GM12878 (cell line): ENCODE measurements at regions not wholly inside any gene's neighbourhood (a gene's known extent, or its start where the extent isn't known, plus 50 kb on each side); places are given as distances from the start of the nearest gene placed in this dataset.

Experiments used
- BCL3 ChIP-seq: IDR thresholded peaks from 2 replicates; pipeline ENCODE4 v1.6.1; 2011; ENCODE audit warnings: borderline replicate concordance, low read depth, mild to moderate bottlenecking, moderate library complexity, low read length; ENCODE audit not compliant: insufficient read depth, poor library complexity, severe bottlenecking
- BHLHE40 ChIP-seq, 2 experiments: fragments of 450-650 bp in 1 of 2; IDR thresholded peaks; 2 replicates each; pipeline ENCODE4 v1.6.1; 2011 to 2017; ENCODE audit warnings: low read depth in 2 of 2, borderline replicate concordance in 1 of 2, improper control_type of control experiment in 1 of 2, low read length in 1 of 2, mild to moderate bottlenecking in 1 of 2
- CBFB ChIP-seq: IDR thresholded peaks from 2 replicates; pipeline ENCODE4 v1.6.1; 2016; ENCODE audit warnings: antibody characterized with exemption, low read depth
- CEBPB ChIP-seq, 2 experiments: fragments of 150-350 bp in 1 of 2; IDR thresholded peaks; 2 replicates each; pipeline ENCODE4 v1.6.1; 2012 to 2014; ENCODE audit warnings: low read depth in 2 of 2, low read length in 2 of 2, borderline replicate concordance in 1 of 2, inconsistent platforms in 1 of 2
- ELK1 ChIP-seq: IDR thresholded peaks from 2 replicates; pipeline ENCODE4 v1.6.1; 2012; ENCODE audit warnings: low read depth, low read length, improper control_type of control experiment
- FOXK2 ChIP-seq: fragments of 450-650 bp; IDR thresholded peaks from 2 replicates; pipeline ENCODE4 v1.6.1; 2017; ENCODE audit warnings: mild to moderate bottlenecking, moderate library complexity
- FOXM1 ChIP-seq: IDR thresholded peaks from 2 replicates; pipeline ENCODE4 v1.6.1; 2012; ENCODE audit warnings: low read depth, mild to moderate bottlenecking, inconsistent platforms, low read length, moderate library complexity
- HDGF ChIP-seq: fragments of 450-650 bp; IDR thresholded peaks from 2 replicates; pipeline ENCODE4 v1.6.1; 2016; ENCODE audit warnings: antibody characterized with exemption
- IRF4 ChIP-seq: IDR thresholded peaks from 2 replicates; pipeline ENCODE4 v1.6.1; 2011; ENCODE audit warnings: low read depth, low read length
- JUNB ChIP-seq: IDR thresholded peaks from 2 replicates; pipeline ENCODE4 v1.6.1; 2016; ENCODE audit warnings: antibody characterized with exemption, mild to moderate bottlenecking
- MXI1 ChIP-seq: fragments of 150-350 bp; IDR thresholded peaks from 2 replicates; pipeline ENCODE4 v1.6.1; 2011; ENCODE audit warnings: low read depth, mild to moderate bottlenecking, inconsistent platforms, low read length, improper control_type of control experiment
- NFIC ChIP-seq: IDR thresholded peaks from 2 replicates; pipeline ENCODE4 v1.6.1; 2012; ENCODE audit warnings: low read depth, mild to moderate bottlenecking, inconsistent platforms, low read length, moderate library complexity
- NFYA ChIP-seq: IDR thresholded peaks from 2 replicates; pipeline ENCODE4 v1.6.1; 2011; ENCODE audit warnings: low read depth, mild to moderate bottlenecking, low read length, improper control_type of control experiment, borderline replicate concordance
- NFYB ChIP-seq: IDR thresholded peaks from 2 replicates; pipeline ENCODE4 v1.6.1; 2011; ENCODE audit warnings: low read depth, mild to moderate bottlenecking, low read length, improper control_type of control experiment, moderate library complexity; ENCODE audit not compliant: insufficient read depth
- NR2F1 ChIP-seq: fragments of 450-650 bp; conservative IDR thresholded peaks from 2 replicates; pipeline ENCODE4 v1.6.1; 2017; ENCODE audit warnings: mild to moderate bottlenecking
- NRF1 ChIP-seq: conservative IDR thresholded peaks from 2 replicates; pipeline ENCODE4 v1.6.1; 2011; ENCODE audit warnings: mild to moderate bottlenecking, low read depth, low read length, improper control_type of control experiment
- POLR2AphosphoS2 ChIP-seq: IDR thresholded peaks from 2 replicates; pipeline ENCODE4 v1.6.1; 2011; ENCODE audit warnings: low read depth, mild to moderate bottlenecking, low read length, improper control_type of control experiment, moderate library complexity
- RAD21 ChIP-seq: IDR thresholded peaks from 2 replicates; pipeline ENCODE4 v1.6.1; 2011; ENCODE audit warnings: mild to moderate bottlenecking, low read depth, low read length, moderate library complexity; ENCODE audit not compliant: insufficient read depth
- RBBP5 ChIP-seq: fragments of 200-600 bp; sonication (generic); conservative IDR thresholded peaks from 2 replicates; pipeline ENCODE4 v1.6.1; 2016
- SMARCA5 ChIP-seq: fragments of 450-650 bp; IDR thresholded peaks from 2 replicates; pipeline ENCODE4 v1.6.1; 2017; ENCODE audit warnings: mild to moderate bottlenecking
- STAT1 ChIP-seq: fragments of 450-650 bp; conservative IDR thresholded peaks from 2 replicates; pipeline ENCODE4 v1.6.1; 2014; ENCODE audit warnings: antibody characterized with exemption, mild to moderate bottlenecking
- TBL1XR1 ChIP-seq: IDR thresholded peaks from 2 replicates; pipeline ENCODE4 v1.6.1; 2012; ENCODE audit warnings: low read depth, low read length, improper control_type of control experiment
- TCF7 ChIP-seq: IDR thresholded peaks from 2 replicates; pipeline ENCODE4 v1.6.1; 2014; ENCODE audit warnings: antibody characterized with exemption, borderline replicate concordance
- YY1 ChIP-seq: IDR thresholded peaks from 2 replicates; pipeline ENCODE4 v1.6.1; 2011; ENCODE audit warnings: low read depth, mild to moderate bottlenecking, low read length
- ZZZ3 ChIP-seq: IDR thresholded peaks from 2 replicates; pipeline ENCODE4 v1.6.1; 2011; ENCODE audit warnings: low read depth; ENCODE audit not compliant: control insufficient read depth, insufficient read length
- TF ChIP-seq, protein P1 (sequence below): fragments of 450-650 bp; conservative IDR thresholded peaks from 2 replicates; pipeline ENCODE4 v1.6.1; 2017; ENCODE audit warnings: mild to moderate bottlenecking, moderate library complexity
- TF ChIP-seq, protein P2 (sequence below): IDR thresholded peaks from 2 replicates; pipeline ENCODE4 v1.6.1; 2012; ENCODE audit warnings: low read length, inconsistent platforms

DNA sequence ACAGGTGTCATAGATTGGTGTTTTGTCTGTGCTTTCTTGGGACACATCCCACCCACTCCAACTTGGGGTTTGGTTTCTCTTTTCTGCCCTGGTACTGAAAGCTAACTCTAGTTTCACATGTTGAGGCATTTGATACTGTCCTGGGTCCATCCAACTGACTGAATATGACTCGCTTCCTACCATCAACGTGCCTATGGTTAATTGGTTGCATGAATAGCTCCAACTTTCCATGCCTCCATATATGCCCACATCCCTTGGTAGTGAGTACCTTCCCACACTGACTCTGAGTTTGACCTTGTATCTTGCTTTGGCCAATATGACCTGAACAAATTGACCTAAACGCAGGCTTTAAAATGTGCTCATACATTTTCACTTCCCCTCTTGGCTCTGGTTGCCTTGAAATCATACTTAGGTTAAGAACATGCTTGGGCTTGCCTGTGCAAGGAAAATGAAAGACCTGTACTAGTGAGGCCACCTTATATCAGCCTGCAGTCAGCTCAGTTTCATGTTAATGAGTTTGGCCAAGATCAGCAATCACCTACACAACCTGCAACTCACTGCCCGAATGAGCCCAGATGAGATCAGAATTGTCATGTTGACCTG, 81.0 kb upstream of the KCNK2 start (continued):
- TF ChIP-seq, protein P1, sequence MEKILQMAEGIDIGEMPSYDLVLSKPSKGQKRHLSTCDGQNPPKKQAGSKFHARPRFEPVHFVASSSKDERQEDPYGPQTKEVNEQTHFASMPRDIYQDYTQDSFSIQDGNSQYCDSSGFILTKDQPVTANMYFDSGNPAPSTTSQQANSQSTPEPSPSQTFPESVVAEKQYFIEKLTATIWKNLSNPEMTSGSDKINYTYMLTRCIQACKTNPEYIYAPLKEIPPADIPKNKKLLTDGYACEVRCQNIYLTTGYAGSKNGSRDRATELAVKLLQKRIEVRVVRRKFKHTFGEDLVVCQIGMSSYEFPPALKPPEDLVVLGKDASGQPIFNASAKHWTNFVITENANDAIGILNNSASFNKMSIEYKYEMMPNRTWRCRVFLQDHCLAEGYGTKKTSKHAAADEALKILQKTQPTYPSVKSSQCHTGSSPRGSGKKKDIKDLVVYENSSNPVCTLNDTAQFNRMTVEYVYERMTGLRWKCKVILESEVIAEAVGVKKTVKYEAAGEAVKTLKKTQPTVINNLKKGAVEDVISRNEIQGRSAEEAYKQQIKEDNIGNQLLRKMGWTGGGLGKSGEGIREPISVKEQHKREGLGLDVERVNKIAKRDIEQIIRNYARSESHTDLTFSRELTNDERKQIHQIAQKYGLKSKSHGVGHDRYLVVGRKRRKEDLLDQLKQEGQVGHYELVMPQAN, result no peak
- TF ChIP-seq NR2F1 (peak; percentile 89), BHLHE40 (IDR thresholded peaks at IDR 0.05; ENCODE audit: borderline replicate concordance in 1 of 2, low read depth in 2 of 2, low read length in 1 of 2) (peak in 1 of 2 experiments; percentile 34; a peak in 3 of 4 replicates), RBBP5 (no peak), NFIC (peak; percentile 92), CBFB (0 out of 2 replicates have a peak, but pooled peaks have one; percentile 37), ELK1 (no peak), NRF1 (no peak), SMARCA5 (no peak), NFYA (no peak), FOXK2 (no peak), MXI1 (no peak), TBL1XR1 (0 out of 2 replicates have a peak, but pooled peaks have one; percentile 44), FOXM1 (peak; percentile 77; the same call in 1 of the 2 replicates), BCL3 (no peak), YY1 (peak; percentile 44; the same call in 1 of the 2 replicates), TCF7 (no peak), ZZZ3 (no peak), CEBPB (IDR thresholded peaks at IDR 0.05; ENCODE audit: borderline replicate concordance in 1 of 2, low read depth in 2 of 2, low read length in 2 of 2) (peak in 1 of 2 experiments; percentile 69; a peak in 1 of 4 replicates), STAT1 (no peak), NFYB (no peak), HDGF (no peak), IRF4 (peak; percentile 77; the same call in 1 of the 2 replicates), RAD21 (no peak), JUNB (peak; percentile 57), POLR2AphosphoS2 (no peak)
- TF ChIP-seq, protein P2, sequence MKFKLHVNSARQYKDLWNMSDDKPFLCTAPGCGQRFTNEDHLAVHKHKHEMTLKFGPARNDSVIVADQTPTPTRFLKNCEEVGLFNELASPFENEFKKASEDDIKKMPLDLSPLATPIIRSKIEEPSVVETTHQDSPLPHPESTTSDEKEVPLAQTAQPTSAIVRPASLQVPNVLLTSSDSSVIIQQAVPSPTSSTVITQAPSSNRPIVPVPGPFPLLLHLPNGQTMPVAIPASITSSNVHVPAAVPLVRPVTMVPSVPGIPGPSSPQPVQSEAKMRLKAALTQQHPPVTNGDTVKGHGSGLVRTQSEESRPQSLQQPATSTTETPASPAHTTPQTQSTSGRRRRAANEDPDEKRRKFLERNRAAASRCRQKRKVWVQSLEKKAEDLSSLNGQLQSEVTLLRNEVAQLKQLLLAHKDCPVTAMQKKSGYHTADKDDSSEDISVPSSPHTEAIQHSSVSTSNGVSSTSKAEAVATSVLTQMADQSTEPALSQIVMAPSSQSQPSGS, result peak; percentile 90
